ENCODE measurements at regions not wholly inside any gene's neighbourhood (a gene's known extent, or its start where the extent isn't known, plus 50 kb on each side); places are given as distances from the start of the nearest gene placed in this dataset.
A peak's percentile ranks its signal among the peaks of the same experiment; 100 is the strongest.

GRCh38 chr20:57938158-57939108, 228.6 kb upstream of the PMEPA1 start:
- no peak for DNase-seq

GRCh38 chr20:57936636-57937385, 227.0 kb upstream of the PMEPA1 start:
- no peak for DNase-seq

- no peak for DNase-seq
Measured at GRCh38 chr20:57934913-57935312, 225.1 kb upstream of the PMEPA1 start.

GRCh38 chr20:57934007-57934805, 224.4 kb upstream of the PMEPA1 start:
- no peak for DNase-seq

GRCh38 chr20:57932227-57932864, 222.5 kb upstream of the PMEPA1 start:
- DNase-seq = no peak

- peak; percentile 62 for DNase-seq
Measured at GRCh38 chr20:57930351-57930750, 220.5 kb upstream of the PMEPA1 start.

- peak; percentile 73 for DNase-seq
Measured at GRCh38 chr20:57928181-57928967, 218.6 kb upstream of the PMEPA1 start.

GRCh38 chr20:57927376-57927775, 217.6 kb upstream of the PMEPA1 start:
- DNase-seq = no peak

- DNase-seq = no peak
Measured at GRCh38 chr20:57922706-57923105, 212.9 kb upstream of the PMEPA1 start.

GRCh38 chr20:57922083-57922482, 212.3 kb upstream of the PMEPA1 start:
- DNase-seq = no peak

GRCh38 chr20:57921676-57922075, 211.9 kb upstream of the PMEPA1 start:
- DNase-seq = no peak

- no peak for DNase-seq
Measured at GRCh38 chr20:57920971-57921370, 211.2 kb upstream of the PMEPA1 start.

- DNase-seq = no peak
Measured at GRCh38 chr20:57919049-57919448, 209.2 kb upstream of the PMEPA1 start.

GRCh38 chr20:57918551-57918950, 208.7 kb upstream of the PMEPA1 start:
- no peak for DNase-seq

- DNase-seq = no peak
Measured at GRCh38 chr20:57914205-57914604, 204.4 kb upstream of the PMEPA1 start.

- DNase-seq = no peak
Measured at GRCh38 chr20:57913156-57913930, 203.5 kb upstream of the PMEPA1 start.

GRCh38 chr20:57912227-57912582, 202.4 kb upstream of the PMEPA1 start:
- DNase-seq = no peak

GRCh38 chr20:57911512-57912226, 201.9 kb upstream of the PMEPA1 start:
- DNase-seq = no peak

- no peak for DNase-seq
Measured at GRCh38 chr20:57910716-57911115, 200.9 kb upstream of the PMEPA1 start.

GRCh38 chr20:57909763-57910331, 200.0 kb upstream of the PMEPA1 start:
- no peak for DNase-seq

Measured in islet precursor cell (in vitro differentiated cells).